NCI-H748 treated with DMSO at 0.1 percent for 48 hours (cell line): ENCODE measurements at regions not wholly inside any gene's neighbourhood (a gene's known extent, or its start where the extent isn't known, plus 50 kb on each side); places are given as distances from the start of the nearest gene placed in this dataset.
A peak's percentile ranks its signal among the peaks of the same experiment; 100 is the strongest.

Experiments
- DNase-seq: peaks from one replicate; lab custom pipeline; 2025; lab: John Stamatoyannopoulos, UW

DNA sequence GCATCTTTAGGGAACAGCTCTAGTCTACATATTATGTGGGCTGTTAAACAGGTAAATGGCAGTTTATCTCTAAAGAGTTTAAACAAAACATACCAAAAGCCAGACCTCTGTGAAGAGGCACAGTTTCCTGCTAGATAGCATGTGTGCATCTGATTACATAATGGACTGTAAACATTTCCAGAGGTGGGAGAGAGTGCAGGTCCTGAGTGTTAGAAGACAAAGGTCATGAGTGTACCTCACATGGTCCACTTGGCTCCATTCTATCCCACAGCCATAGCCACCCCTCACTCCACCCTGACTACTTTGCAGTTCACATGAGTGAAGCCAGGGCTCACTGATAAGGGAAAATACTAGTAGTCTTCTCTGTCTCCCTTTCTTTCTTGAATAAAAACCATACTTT, 233.4 kb downstream of the MTX2 start:
- no peak for DNase-seq

DNA sequence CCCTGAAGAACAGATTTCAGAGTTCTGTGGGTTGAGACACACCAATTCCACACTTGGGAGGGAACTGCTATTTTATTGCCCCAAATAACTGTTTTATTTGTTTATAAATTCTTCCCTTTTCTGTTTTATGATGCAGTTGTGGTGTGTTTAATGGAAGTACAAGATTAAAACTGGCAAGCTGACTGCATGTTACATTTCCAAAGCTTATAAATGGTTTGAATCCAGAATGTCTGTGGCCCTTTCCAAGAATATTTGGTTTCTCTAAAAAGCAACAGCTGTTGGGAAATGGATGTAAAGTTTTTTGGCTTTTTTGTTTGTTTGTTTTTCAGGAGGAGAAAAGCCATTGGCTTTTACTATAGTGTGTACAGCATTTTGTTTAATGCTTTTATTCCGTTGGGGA, 234.5 kb downstream of the MTX2 start:
- no peak for DNase-seq

DNA sequence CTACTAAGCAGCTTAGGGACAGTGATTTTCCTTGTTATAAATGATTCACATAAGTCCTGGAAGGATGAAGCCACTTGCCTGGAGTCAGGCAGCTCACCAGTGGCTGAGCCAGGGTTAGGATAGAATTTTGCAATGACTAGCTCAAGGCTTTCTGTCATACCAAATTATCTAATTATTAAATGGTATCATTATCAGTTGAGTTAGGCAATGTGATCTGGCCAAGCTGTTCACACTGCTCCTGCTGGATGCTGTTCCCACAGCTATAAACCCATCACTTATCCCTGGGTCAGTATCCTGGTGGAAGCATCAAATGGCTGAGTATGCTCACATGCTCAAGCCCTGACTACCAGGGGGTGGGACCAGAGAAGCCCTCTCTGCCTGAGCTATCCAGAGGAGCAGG, 235.2 kb downstream of the MTX2 start:
- DNase-seq: no peak

DNA sequence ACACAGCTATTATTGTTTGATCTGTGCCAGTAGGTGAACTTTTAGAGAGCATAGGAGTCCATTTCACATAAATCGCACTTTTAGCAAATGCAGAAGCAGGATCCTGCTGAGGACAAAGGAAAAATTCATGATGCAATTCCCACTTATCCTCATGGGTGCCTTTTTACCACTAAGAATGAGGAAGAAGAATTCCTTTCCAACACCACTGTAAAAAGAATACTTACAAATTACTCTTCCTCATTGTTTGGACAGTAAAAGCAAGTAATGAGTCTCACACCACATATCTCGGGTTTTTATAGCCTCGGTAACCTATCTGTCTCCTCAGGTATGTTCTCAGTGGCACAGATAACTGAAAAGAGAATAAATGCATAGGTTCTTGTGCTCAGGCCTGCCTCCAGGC, 238.5 kb downstream of the MTX2 start:
- no peak for DNase-seq

DNA sequence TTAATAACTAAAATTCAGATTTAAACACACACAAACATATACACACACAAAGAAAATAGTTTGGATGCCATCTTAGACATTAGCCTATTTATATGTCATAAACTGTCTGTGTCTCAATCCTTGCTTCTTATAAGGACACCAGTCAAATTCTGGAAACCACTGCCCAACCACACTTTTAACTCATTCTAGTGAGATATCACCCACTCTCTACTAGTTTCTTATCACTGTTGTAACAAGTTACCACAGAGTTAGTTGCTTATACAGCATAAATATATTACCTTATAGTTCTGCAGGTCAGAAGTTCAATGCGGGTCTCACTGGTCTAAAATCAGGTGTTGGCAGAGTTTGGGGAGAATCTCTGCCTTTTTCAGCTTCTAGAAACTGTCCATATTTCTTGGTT, 239.1 kb downstream of the MTX2 start:
- no peak for DNase-seq

DNA sequence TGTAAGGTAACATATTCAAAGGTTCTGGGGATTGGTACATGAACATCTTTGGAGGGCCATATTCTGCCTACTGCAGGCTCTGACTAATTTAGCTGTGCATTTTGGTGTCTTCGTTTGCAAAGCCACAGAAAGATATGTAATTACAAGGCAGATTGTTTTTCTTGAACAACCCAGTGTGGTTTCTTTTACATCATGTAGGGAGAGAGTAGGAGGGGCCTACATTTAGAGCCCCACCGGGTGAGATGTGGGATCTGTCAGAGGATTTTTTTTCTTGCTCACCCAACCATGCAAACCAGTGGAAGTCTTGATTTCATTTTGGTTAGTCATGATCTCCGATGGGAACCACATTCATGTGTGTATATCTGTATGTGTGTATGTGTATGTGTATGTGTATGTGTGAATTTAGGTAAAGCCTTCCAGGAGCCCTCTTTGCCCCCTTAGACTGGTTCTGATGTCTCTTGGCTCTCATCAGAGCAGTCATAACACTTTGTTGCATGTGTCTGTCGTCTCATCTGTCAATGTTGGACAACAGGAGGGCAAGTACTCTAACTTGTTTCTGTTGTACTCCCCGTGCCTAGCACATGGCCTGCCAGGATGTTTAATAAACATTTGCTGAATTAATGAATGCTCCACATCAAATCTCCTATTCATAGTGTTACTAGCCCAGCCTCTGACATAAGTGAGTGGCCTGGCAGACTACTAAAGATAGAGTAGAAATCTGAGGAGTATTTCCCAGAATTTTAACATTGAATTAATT, 239.9 kb downstream of the MTX2 start:
- DNase-seq: no peak

DNA sequence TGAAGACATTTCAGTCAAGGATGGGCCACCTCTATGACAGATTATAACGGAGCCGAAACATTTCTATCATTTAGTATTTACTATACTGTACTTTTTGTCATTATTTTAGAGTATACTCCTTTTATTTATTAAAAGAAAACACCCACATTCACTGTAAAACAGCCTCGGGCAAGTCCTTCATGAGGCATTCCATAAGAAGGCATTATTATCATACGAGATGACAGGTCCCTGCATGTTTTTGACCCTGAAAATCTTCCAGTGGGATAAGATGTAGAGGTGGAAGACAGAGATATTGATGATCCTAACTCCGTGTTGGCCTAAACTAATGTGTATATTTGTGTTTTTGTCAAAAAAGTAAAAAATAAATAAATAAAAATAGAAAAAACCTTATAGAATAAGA, 245.0 kb downstream of the MTX2 start:
- no peak for DNase-seq

DNA sequence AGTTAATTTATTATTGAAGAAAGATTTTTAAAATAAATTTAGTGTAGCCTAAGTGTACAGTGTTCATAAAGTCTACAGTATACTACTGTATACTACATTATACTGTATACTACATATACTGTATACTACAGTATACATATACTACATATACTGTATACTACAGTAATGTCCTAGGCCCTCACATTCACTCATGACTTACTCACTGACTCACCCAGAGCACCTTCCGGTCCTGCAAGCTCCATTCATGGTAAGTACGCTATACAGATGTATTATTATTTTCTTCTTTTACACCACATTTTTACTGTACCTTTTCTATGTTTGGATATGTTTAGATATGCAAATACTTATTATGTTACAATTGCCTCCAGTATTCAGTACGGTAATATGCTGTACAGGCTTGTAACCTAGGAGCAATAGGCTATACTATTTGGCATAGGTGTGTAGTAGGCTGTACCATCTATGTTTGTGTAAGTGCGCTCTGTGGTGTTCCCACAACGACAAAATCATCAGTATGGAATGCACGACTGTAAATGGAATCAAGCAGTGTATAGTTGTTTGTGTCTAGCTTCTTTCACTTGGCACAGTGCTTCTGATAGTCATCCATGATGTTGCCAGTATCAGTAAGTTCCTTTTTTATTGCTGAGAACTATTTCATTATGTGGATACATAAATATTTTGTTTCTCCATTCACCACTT, 245.7 kb downstream of the MTX2 start:
- no peak for DNase-seq

DNA sequence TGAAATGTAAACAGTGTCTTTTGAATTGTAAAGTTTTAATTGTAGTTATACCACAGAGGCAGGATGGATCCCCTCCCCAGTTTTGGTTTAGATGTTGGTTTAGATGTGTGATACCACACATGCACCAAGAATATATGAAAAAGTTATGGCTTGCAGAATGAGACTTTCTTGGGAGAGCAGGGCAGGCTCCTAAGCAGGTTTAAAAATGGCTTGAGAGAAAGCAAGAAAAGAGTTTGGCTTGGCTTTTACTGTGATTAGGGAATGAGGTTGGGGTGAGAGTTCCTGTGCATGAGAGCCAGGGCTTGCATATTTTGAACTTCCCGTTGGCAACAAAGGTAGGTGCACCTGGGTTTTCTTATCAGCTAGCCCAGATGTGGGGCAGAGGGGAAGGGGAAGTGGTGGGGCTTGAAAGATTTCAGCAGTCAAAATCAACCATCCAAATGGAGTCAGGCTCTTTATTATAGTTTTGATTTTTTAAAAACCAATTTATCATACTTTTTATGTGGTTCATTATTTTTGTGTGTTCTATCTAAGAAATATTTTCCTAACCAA, 246.9 kb downstream of the MTX2 start:
- DNase-seq: no peak

DNA sequence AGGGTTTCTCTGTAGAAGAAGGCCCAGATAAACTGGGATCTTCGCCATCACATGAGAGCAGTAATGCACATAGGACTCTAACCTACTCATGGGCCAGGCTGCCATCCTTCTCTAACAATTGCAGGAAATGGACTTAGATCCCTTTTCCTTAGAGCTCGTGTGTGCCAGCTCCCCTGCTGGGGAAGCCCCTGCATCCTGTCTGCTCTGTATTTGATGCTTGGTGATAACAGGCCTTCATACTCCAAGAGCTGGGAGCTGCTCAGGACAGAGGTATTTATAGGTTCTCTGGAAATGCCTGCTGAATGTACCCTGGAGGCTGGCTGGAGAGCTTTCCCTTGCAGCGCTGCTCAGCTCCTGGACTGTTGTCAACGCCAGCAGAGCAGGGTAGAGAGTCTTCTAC, 249.6 kb downstream of the MTX2 start:
- DNase-seq: no peak

DNA sequence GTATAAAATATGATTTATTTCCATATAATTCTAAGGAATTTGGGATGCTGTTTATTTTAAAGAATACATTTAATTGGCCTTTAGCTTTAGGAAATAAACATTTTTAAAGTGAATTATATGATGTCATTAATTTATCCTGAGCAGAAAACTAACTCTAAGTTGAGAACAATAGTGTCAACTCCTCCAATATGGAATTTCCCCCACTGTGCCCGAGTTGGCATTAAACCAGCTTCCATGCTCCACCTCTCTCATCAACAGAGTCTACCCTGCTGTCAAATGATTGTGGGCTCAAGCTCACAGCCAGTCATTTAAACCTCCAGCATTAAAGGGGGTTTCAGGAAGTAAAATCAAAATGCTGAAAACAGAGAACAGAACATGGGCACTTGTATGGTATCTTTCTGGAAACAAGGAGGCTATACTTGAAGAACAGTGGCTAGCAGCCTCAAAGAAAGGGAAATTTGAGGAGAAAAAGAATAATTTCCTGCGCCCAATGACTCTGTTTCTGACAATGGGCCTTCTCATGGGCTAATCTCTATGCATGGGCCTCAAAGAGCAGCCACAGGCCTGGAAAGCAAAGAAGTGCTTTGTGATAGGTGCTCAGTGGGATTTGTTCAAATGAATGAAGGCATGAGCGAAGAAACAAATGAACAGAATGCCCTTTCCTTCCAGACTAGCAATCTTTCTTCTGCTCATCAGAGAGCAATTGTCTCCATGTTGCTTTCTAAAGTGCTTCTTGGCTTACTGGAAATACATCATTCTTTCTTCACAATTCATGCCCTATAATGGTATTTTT, 252.8 kb downstream of the MTX2 start:
- DNase-seq: no peak

DNA sequence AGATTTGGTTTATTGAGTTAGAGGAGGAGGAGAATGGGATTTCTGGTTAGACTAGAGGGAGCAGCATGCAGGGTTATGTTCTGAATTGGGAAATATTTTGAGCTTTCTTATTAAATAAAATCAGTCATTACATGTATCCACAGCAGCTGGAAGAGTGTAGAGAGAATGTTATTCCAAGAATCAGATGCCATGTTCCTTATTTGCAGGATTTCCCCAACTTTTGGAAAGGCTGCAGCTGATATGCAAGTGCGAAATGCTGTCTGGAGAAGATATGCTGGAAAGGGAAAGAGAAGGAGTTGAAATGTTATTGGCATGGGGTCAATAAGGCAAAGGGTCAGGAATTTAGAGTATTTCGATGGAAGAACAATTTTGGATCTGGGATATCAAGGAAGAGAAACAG, 255.8 kb downstream of the MTX2 start:
- no peak for DNase-seq

DNA sequence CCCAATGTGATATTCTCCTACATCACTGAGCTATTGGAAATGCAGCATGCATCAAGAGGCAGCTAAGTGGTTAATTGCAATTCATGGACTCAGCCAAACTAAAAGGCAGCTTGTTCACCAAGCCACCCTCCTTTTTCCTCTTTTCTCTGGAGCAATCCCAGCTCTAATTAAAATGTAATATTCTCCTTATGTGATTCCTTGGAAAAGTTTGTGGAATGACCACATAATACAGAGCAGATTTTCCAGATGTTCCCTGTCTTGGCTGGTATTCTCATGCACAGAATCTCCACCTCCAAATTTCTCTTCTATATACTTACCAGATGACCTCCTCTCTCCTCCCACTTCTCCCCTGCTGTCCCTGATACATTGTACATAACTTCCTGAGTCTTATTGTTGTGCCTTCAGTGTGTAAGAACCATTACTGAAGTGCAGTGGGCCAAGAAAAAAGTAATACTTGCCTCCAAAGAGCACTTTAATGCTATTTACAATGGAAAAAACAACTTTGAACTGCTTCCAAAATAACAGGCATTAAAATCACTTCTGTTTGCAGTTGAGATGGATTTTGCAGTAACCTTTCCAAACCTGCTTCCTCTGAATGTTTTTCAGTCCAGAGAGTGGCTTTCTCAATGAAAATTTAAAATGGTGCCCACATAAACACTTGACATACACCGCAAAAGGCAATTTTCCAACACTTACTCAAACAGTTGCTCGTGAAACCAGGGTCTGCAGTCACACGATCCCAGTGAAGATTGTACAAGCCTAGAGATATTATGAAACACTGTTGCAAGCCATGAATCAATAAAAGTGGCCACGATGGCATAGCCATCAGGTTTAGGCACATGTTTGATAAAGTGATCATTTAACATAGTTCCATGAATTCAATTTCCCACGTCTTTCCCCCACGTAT, 258.0 kb downstream of the MTX2 start:
- DNase-seq: no peak

DNA sequence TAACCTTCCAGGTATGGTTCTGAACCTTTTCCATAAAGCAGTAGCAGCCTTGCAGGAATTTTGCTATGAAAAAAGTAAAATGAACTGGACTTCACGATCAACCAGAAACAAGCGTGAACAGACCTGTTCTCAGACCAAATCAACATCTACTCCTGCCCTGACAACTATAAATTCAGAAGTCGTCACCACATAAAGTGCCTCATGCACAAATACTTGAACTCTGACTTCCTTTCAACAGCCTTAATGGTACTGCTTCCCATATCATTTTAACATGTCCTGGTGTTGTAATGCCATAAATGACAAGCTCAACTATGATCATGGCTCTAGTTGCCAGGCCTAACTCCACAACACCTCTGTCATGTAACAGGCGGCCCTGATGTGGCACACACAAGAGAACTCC, 262.4 kb downstream of the MTX2 start:
- no peak for DNase-seq

DNA sequence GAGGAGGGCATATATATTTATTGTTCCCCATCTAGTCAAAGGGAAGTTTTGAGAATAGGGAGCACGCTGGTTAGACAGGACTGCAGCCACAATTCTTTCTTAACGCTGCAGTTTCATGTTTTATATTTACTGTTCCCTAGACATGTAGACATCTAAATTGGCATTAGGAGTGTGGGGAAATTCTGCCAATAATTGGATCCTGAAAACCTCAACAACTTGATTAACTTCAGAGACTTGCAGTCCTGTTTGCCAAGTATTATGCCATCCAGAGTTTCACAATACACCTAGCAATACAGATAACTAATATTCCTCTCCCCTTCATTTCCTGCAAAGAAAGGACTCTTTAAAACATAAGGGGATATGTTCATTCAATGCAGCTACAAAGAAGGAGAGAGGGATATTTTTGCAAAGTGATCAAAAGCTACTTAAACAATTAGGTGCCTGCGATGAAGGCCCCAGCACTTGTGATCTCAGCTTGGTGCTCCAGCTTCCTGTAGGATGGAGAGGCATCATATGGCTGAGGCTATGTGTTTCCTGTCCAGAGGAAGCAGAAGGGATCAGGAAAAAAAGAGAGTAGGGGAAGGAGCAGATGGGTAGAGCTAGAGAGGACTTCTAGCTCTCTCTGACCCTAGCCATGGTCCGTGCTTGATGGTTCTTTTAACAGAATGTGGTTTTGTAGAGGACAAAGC, 264.4 kb downstream of the MTX2 start:
- no peak for DNase-seq

DNA sequence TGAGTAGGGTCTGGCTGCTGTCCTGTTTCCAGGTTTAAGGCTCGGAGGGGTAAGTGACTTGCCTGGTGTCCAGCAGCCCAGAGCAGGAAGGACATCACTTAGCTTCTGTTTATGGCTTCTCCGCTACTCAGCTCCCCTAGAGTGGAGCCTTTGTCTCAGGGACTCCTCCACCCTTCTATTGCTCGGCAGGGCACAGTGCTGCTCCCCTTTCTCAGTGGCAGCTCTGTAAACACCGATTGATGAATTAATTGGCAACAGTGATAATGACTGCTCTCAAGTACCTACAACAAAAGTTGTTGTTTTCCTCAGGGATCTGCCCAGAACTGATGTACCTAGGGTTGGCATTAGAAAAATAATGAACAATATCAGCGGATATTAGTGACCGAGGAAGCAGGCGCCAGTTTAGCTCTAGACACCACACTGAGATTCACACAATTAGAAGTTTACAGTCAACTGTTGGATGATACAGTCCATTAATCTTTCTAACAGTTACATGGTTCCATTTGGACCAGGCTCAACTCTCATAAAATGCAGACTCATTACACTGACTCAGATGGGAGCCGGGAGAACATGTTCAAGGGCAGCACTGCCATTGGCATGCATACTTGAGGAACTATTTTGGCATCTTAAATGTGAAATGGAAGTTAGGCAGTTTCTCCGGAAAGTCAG, 265.7 kb downstream of the MTX2 start:
- peak; percentile 87 for DNase-seq

DNA sequence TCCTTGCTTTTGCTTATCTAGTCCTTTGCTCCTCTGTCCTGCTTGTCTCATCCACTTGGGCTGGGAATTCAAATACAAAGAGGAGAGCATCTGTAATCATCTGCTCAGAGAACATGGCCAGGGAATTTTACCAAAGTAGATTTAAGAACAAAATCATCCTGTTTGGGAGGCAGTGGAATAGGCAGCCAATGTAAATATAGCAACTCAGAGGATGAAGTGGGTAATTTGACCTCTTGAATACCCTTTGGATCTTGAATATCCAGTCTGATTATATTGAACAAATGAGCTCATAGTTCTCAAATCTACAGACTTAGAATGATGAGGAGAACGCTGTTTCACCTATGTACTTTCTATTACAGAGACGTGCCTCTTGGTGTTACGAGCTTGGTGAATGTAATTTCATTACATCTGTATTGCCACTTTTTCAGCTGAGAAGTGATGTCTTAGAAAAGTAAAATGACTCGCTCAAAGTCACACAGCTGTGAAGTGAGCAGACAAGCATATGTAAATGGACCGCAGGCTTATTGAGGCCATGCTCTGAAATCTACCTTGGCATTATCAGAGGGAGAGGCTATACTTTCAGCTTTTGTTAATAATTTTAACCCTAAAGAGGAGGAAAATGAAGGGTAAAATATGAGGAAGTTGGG, 266.3 kb downstream of the MTX2 start:
- peak; percentile 75 for DNase-seq

DNA sequence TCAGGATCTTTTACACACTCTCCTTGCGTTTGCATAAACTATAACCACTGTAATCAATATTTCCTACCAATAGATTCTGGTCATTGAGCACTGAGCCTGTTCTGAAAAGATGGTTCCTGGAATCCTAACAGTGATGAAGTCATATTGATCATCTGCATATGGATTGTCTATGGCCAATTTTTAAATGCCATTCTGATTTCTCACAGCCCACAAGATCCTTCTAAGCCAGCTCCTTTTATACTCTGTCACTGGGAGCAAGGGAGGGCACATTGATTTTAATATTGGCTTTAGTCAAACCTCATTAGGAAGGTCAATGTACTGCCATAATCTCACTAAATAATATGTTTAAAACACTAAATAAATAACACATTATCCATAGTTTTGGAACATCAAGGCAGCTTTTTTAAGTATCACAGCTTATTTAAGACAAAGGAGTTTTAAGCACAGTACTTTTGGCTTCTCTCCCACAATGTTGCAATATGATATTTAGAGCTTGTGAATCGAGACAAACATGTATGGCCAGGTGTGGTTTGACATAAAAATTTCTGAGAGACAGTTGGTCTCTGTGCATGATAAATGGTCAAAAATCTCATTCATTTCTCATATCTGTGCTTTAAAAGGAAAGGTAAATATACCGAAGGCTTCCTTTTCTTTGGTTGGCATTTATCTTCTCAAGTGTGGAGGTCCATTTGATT, 267.3 kb downstream of the MTX2 start:
- DNase-seq: peak; percentile 67

DNA sequence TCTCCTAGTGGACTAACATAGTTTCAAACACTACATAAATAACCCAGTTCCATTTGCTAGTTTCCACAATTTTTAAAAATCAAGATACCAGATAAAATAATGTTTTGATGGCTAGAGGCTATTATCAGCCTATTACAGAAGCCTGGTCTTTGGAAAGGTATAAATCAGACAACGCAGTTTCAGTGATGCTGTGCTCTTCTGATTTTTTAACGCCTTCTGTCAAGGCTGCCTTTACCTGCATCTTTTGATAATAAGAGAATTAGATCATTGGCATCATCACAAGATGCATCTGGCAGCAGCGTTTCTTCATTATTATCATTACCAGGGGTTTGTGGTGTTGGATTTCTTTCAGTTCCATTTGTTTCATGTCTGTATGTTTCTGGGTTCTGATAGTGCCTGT, 268.7 kb downstream of the MTX2 start:
- DNase-seq: no peak
